H1 (cell line): ENCODE measurements at regions not wholly inside any gene's neighbourhood (a gene's known extent, or its start where the extent isn't known, plus 50 kb on each side); places are given as distances from the start of the nearest gene placed in this dataset.

ENCODE experiments used
- CTCF ChIA-PET: fragments of 300-600 bp; sonication (Branson Sonifier 250); formaldehyde crosslinking; loops from one replicate; lab custom pipeline; 2021; ENCODE audit not compliant: partially characterized antibody; lab: Charles Lee
- POLR2A ChIA-PET: fragments of 300-600 bp; sonication (Branson Sonifier 250); formaldehyde crosslinking; loops from one replicate; lab custom pipeline; 2021; ENCODE audit warnings: inconsistent platforms; ENCODE audit not compliant: partially characterized antibody; lab: Charles Lee
- DNase-seq, 2 experiments: peaks; one replicate each; pipeline versions ENCODE4 v3.0.0 to v3.0.0-alpha.2; 2010 to 2022; ENCODE audit warnings: low spot score in 2 of 2, low read depth in 1 of 2, mixed read lengths in 1 of 2
- FAIRE-seq: peaks from 2 replicates; lab custom pipeline; 2011; peaks lifted over from hg19 to GRCh38; lab: Jason Lieb, UNC
- H2AFZ ChIP-seq: 2 replicates; pipeline ENCODE4 v1.8.1; 2012; ENCODE audit warnings: low read length, inconsistent platforms
- H2AK5ac ChIP-seq: 2 replicates; pipeline ENCODE4 v1.6.1; 2013; ENCODE audit warnings: low read depth, low read length
- H2BK120ac ChIP-seq: replicated peaks from 2 replicates; pipeline ENCODE3; 2013; ENCODE audit warnings: low read depth, low read length, inconsistent platforms
- H2BK12ac ChIP-seq: 2 replicates; pipeline ENCODE4 v1.6.1; 2013; ENCODE audit warnings: low read depth, low read length
- H2BK15ac ChIP-seq: 2 replicates; pipeline ENCODE4 v1.6.1; 2013; ENCODE audit warnings: low read length
- H2BK20ac ChIP-seq: 2 replicates; pipeline ENCODE4 v1.6.1; 2013; ENCODE audit warnings: low read length
- H2BK5ac ChIP-seq: 2 replicates; pipeline ENCODE4 v1.6.1; 2013; ENCODE audit warnings: low read depth, low read length
- H3K14ac ChIP-seq: 2 replicates; pipeline ENCODE4 v1.6.1; 2013; ENCODE audit warnings: inconsistent platforms; ENCODE audit not compliant: insufficient read length
- H3K18ac ChIP-seq: 2 replicates; pipeline ENCODE4 v1.6.1; 2013; ENCODE audit warnings: low read length; ENCODE audit errors: extremely low read depth
- H3K23ac ChIP-seq: 2 replicates; pipeline ENCODE4 v1.6.1; 2013; ENCODE audit warnings: inconsistent platforms; ENCODE audit not compliant: insufficient read length
- H3K23me2 ChIP-seq: 2 replicates; pipeline ENCODE4 v1.6.1; 2013; ENCODE audit warnings: low read depth, low read length
- H3K27ac ChIP-seq: 2 replicates; pipeline ENCODE4 v1.6.1; 2011; ENCODE audit warnings: low read depth, low read length, inconsistent platforms
- H3K27me3 ChIP-seq, 4 experiments: replicated peaks in 1 of 4; 1 replicate in 1 of 4; 2 replicates in 3 of 4; pipeline versions ENCODE4 v1.6.1 to v1.8.1; 2011 to 2013; ENCODE audit warnings: low read length in 3 of 4, mild to moderate bottlenecking in 3 of 4, inconsistent platforms in 2 of 4, mixed read lengths in 2 of 4, moderate library complexity in 1 of 4; ENCODE audit not compliant: control insufficient read depth in 3 of 4, insufficient read depth in 3 of 4; ENCODE audit errors: extremely low read depth in 1 of 4
- H3K36me3 ChIP-seq, 4 experiments: 2 replicates each; pipeline versions ENCODE4 v1.6.1 to v1.8.1; 2011 to 2013; ENCODE audit warnings: mild to moderate bottlenecking in 4 of 4, low read length in 3 of 4, moderate library complexity in 2 of 4, control low read depth in 1 of 4, inconsistent platforms in 1 of 4; ENCODE audit not compliant: insufficient read depth in 4 of 4, control insufficient read depth in 2 of 4
- H3K4ac ChIP-seq: replicated peaks from 2 replicates; pipeline ENCODE3; 2013; ENCODE audit warnings: low read length, low read depth, mixed read lengths, inconsistent platforms; ENCODE audit not compliant: insufficient read length
- H3K4me1 ChIP-seq, 4 experiments: replicated peaks in 1 of 4; 1 replicate in 1 of 4; 2 replicates in 3 of 4; pipeline versions ENCODE4 v1.6.1 to v1.8.1; 2011 to 2013; ENCODE audit warnings: low read length in 3 of 4, inconsistent platforms in 2 of 4, mixed read lengths in 1 of 4; ENCODE audit not compliant: insufficient read depth in 4 of 4, control insufficient read depth in 3 of 4
- H3K4me2 ChIP-seq, 2 experiments: 2 replicates each; pipeline versions ENCODE4 v1.6.1 to v1.8.1; 2011 to 2013; ENCODE audit warnings: low read depth in 2 of 2, low read length in 2 of 2, control low read depth in 1 of 2, inconsistent platforms in 1 of 2, mild to moderate bottlenecking in 1 of 2; ENCODE audit not compliant: insufficient read depth in 1 of 2
- H3K4me3 ChIP-seq, 4 experiments: fragments of 200-600, 300-600 bp in 1 of 4; sonication (generic), shearing (Covaris generic), sonication (Bioruptor Twin) in 1 of 4; 2 replicates each; pipeline versions ENCODE4 v1.5.1 to v1.8.1; 2011 to 2016; ENCODE audit warnings: low read length in 4 of 4, low read depth in 3 of 4, control low read depth in 2 of 4, inconsistent platforms in 2 of 4, mild to moderate bottlenecking in 2 of 4, mixed read lengths in 1 of 4, moderate library complexity in 1 of 4; ENCODE audit not compliant: insufficient read depth in 2 of 4; ENCODE audit errors: extremely low read depth in 1 of 4
- H3K56ac ChIP-seq: replicated peaks from 2 replicates; pipeline ENCODE3; 2013; ENCODE audit warnings: low read depth, mild to moderate bottlenecking, mixed read lengths, low read length, inconsistent platforms; ENCODE audit not compliant: insufficient read length
- H3K79me1 ChIP-seq: 2 replicates; pipeline ENCODE4 v1.6.1; 2013; ENCODE audit warnings: low read depth, low read length, control low read depth
- H3K79me2 ChIP-seq, 2 experiments: 2 replicates each; pipeline versions ENCODE4 v1.6.1 to v1.8.1; 2012 to 2013; ENCODE audit warnings: low read length in 2 of 2, mild to moderate bottlenecking in 2 of 2, inconsistent platforms in 1 of 2; ENCODE audit not compliant: insufficient read depth in 2 of 2, control insufficient read depth in 1 of 2
- H3K9ac ChIP-seq, 4 experiments: replicated peaks in 1 of 4; 1 replicate in 1 of 4; 2 replicates in 3 of 4; pipeline versions ENCODE4 v1.6.1 to v1.8.1; 2011 to 2013; ENCODE audit warnings: low read depth in 3 of 4, low read length in 3 of 4, control low read depth in 2 of 4, mild to moderate bottlenecking in 2 of 4, moderate library complexity in 2 of 4, inconsistent platforms in 1 of 4; ENCODE audit errors: extremely low read depth in 1 of 4
- H3K9me3 ChIP-seq, 2 experiments: 2 replicates each; pipeline versions ENCODE4 v1.6.1 to v1.8.1; 2012 to 2013; ENCODE audit warnings: mild to moderate bottlenecking in 2 of 2, moderate library complexity in 2 of 2, control low read depth in 1 of 2, inconsistent platforms in 1 of 2, low read depth in 1 of 2, low read length in 1 of 2, mixed read lengths in 1 of 2; ENCODE audit not compliant: insufficient read depth in 2 of 2
- H4K20me1 ChIP-seq, 2 experiments: replicated peaks in 1 of 2; 2 replicates each; pipeline versions ENCODE3 to v1.8.1; 2011 to 2013; ENCODE audit warnings: inconsistent platforms in 2 of 2, low read length in 2 of 2, mild to moderate bottlenecking in 1 of 2; ENCODE audit not compliant: insufficient read depth in 2 of 2, control insufficient read depth in 1 of 2
- H4K5ac ChIP-seq: 2 replicates; pipeline ENCODE4 v1.6.1; 2013; ENCODE audit warnings: low read length, low read depth, mixed read lengths, inconsistent platforms; ENCODE audit not compliant: insufficient read length
- H4K8ac ChIP-seq: 2 replicates; pipeline ENCODE4 v1.8.0; 2013; ENCODE audit warnings: mild to moderate bottlenecking, moderate library complexity, low read length, inconsistent platforms; ENCODE audit not compliant: insufficient read depth; ENCODE audit errors: extremely low read depth
- H4K91ac ChIP-seq: replicated peaks from 2 replicates; pipeline ENCODE3; 2013; ENCODE audit warnings: low read length, mixed read lengths, inconsistent platforms; ENCODE audit not compliant: insufficient read length
- ATF2 ChIP-seq: IDR thresholded peaks from 2 replicates; pipeline ENCODE4 v1.6.1; 2012; ENCODE audit warnings: low read length, inconsistent platforms
- CHD1 ChIP-seq: IDR thresholded peaks from 2 replicates; pipeline ENCODE4 v1.6.1; 2012; ENCODE audit warnings: low read depth, low read length, improper control_type of control experiment
- CHD2 ChIP-seq: IDR thresholded peaks from 2 replicates; pipeline ENCODE4 v1.6.1; 2012; ENCODE audit warnings: low read length, improper control_type of control experiment
- CTBP2 ChIP-seq: IDR thresholded peaks from 2 replicates; pipeline ENCODE4 v1.7.0; 2011; ENCODE audit warnings: borderline replicate concordance, mild to moderate bottlenecking, moderate library complexity, mixed read lengths, low read length; ENCODE audit not compliant: insufficient read depth, insufficient read length
- E2F6 ChIP-seq: IDR thresholded peaks from 2 replicates; pipeline ENCODE4 v1.6.1; 2012; ENCODE audit warnings: inconsistent platforms
- EGR1 ChIP-seq: IDR thresholded peaks from 2 replicates; pipeline ENCODE4 v1.6.1; 2011; ENCODE audit warnings: low read depth, low read length, borderline replicate concordance
- GTF2F1 ChIP-seq: IDR thresholded peaks from 2 replicates; pipeline ENCODE4 v1.6.1; 2012; ENCODE audit warnings: low read depth, low read length, improper control_type of control experiment, borderline replicate concordance
- HDAC6 ChIP-seq: IDR thresholded peaks from one replicate; pipeline ENCODE4 v1.7.1; 2012; ENCODE audit warnings: low read depth, mild to moderate bottlenecking, inconsistent platforms, low read length, moderate library complexity
- POU5F1 ChIP-seq: IDR thresholded peaks from 2 replicates; pipeline ENCODE4 v1.6.1; 2011; ENCODE audit warnings: low read depth, mild to moderate bottlenecking, low read length, moderate library complexity
- SIX5 ChIP-seq: IDR thresholded peaks from 2 replicates; pipeline ENCODE4 v1.6.1; 2011; ENCODE audit warnings: mild to moderate bottlenecking, low read depth, low read length
- SUZ12 ChIP-seq: fragments of 200-600 bp; sonication (generic); IDR thresholded peaks from 2 replicates; pipeline ENCODE4 v1.6.1; 2012; ENCODE audit warnings: mild to moderate bottlenecking, inconsistent platforms, low read length, moderate library complexity, mixed read lengths
- TAF1 ChIP-seq: IDR thresholded peaks from 2 replicates; pipeline ENCODE4 v1.6.1; 2011; ENCODE audit warnings: mild to moderate bottlenecking, low read depth, low read length
- YY1 ChIP-seq: IDR thresholded peaks from 2 replicates; pipeline ENCODE4 v1.6.1; 2011; ENCODE audit warnings: low read depth, mild to moderate bottlenecking, low read length
- WGBS, 2 experiments: shearing (Covaris generic) in 1 of 2; methylation state at CpG; one replicate each; pipeline versions ENCODE4 v1.1.6 to v1.1.7; 2013 to 2015; ENCODE audit warnings: low lambda C conversion rate in 2 of 2, mixed read lengths in 2 of 2, inconsistent platforms in 1 of 2, low coverage in 1 of 2, missing lambda C conversion rate in 1 of 2; ENCODE audit not compliant: insufficient replicate concordance in 2 of 2, insufficient coverage in 1 of 2, insufficient read length in 1 of 2; ENCODE audit errors: extremely low coverage in 1 of 2, missing lambda C conversion rate in 1 of 2; 5-methylcytosine and 5-hydroxymethylcytosine counted together

- 57% methylated on average over 3 of the region's 3 CpGs; no CpG with 5 or more reads in 1 of the 2 experiments for whole genome bisulfite sequencing, 2 experiments
- Histone ChIP-seq H2BK20ac (no peak overlapping the region), H3K14ac (no peak overlapping the region), H2AFZ (no peak overlapping the region), H3K9ac (no peak overlapping the region), H4K5ac (no peak overlapping the region), H3K56ac (no peak overlapping the region), H3K4me1 (no peaks in the 10 kb centered on the region), H3K27ac (no peak overlapping the region), H4K20me1 (no peaks in the 10 kb centered on the region), H3K23ac (no peak overlapping the region), H2BK120ac (no peak overlapping the region), H2AK5ac (no peak overlapping the region), H3K4ac (no peak overlapping the region), H3K4me3 (no peak overlapping the region), H2BK15ac (no peak overlapping the region), H3K9me3 (no peaks in the 10 kb centered on the region), H3K18ac (no peak overlapping the region), H2BK12ac (no peak overlapping the region), H3K79me2 (no peaks in the 10 kb centered on the region), H3K27me3 (no peaks in the 10 kb centered on the region), H4K91ac (no peak overlapping the region), H3K4me2 (no peak overlapping the region), H3K23me2 (no peaks in the 10 kb centered on the region), H2BK5ac (no peak overlapping the region), H3K79me1 (no peaks in the 10 kb centered on the region), H4K8ac (no peak overlapping the region), H3K36me3 (no peaks in the 10 kb centered on the region)
- CTCF ChIA-PET: interaction anchor here (0.6 to 1.6 kb wide), 3 partner anchors 9 to 176 kb away, joined by 3 to 4 read pairs (median 3); no protein-coding TSS in a partner anchor
- POLR2A ChIA-PET: no interaction called here
- DNase-seq (no peak), FAIRE-seq (no peak)
- TF ChIP-seq POU5F1 (no peak), EGR1 (no peak), HDAC6 (no peak), E2F6 (no peak), YY1 (no peak), CTBP2 (no peak), CHD1 (no peak), GTF2F1 (no peak), SUZ12 (no peak), SIX5 (no peak), TAF1 (no peak), ATF2 (no peak), CHD2 (no peak)
Observed at GRCh38 chr4:10285028-10285427, 168.4 kb upstream of the WDR1 start.
